T47D (cell line): ENCODE measurements at regions not wholly inside any gene's neighbourhood (a gene's known extent, or its start where the extent isn't known, plus 50 kb on each side); places are given as distances from the start of the nearest gene placed in this dataset.

Source experiments
- DNase-seq, 2 experiments: peaks; one replicate each; pipeline versions ENCODE4 v3.0.0 to v3.0.0-alpha.2; 2011 to 2012; ENCODE audit warnings: low read depth in 1 of 2, low spot score in 1 of 2
- JUND ChIP-seq: IDR thresholded peaks from 2 replicates; pipeline ENCODE4 v1.6.1; 2012; ENCODE audit warnings: low read depth
- in situ Hi-C: cut with HindIII; loops from 2 replicates; pipeline ENCODE4 v1.10.0; 2016; ENCODE audit warnings: low sequenced_read_pairs, low pct_unique_long_range_greater_than_20kb

GRCh38 chr10:10600004-10600403 is 417.7 kb upstream of the CELF2 start:
- no peak for DNase-seq
- TF ChIP-seq JUND, result no peak
- in situ Hi-C loops, result no loop called here

DNA sequence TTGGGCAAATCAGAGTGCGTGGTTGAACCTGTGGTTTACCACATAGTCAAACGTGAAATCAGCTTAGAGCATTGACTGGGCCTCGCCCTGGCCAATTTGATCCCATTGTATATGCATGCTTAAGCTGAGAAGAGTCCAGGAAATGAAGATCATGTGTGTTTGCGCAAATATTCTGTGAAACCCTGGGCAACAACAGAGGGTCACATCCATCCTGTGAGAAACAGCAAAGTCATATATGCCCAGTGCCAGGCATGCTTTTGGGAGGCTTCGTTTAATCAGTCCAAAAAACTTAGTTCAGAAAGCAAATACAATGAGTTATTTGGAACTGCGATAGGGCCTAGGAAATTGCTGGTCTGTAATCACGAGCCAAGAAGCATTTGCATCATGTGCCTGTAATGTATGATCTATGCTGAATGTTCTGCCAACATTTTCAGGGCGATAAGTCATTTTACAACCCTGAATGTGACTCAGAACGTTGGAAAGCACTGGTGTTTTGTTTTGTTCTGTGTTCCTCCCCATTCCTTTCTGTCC is 412.1 kb upstream of the CELF2 start:
- in situ Hi-C loops, result no loop called here
- no peak for DNase-seq
- TF ChIP-seq JUND, result no peak

DNA sequence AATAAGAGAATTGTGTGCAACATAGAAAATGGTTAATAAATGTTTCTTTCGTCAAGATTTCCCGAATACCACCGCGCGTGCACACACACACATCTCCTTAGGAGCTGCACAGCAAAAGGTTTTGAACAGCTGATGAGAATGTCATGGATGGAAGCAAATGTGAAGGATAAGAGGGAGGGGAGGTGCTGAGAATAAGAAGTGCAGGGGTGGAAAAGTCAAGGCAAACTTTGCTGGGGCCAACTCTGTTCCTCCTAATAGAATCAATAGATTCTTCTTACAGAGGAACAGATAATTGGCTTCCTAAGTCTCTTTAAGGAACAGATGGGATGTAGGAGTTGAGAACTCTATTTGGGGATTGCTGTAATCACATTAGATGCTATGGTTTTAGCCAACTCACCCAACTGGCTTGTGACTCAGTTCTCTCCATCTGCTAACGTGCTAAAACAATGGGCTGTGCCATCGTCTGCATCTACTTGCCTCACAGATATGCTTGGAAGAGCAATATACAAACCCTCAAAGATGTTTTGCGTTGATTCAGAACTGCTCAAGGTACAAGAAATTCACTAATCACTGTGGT is 408.2 kb upstream of the CELF2 start:
- in situ Hi-C loops, result no loop called here

DNA sequence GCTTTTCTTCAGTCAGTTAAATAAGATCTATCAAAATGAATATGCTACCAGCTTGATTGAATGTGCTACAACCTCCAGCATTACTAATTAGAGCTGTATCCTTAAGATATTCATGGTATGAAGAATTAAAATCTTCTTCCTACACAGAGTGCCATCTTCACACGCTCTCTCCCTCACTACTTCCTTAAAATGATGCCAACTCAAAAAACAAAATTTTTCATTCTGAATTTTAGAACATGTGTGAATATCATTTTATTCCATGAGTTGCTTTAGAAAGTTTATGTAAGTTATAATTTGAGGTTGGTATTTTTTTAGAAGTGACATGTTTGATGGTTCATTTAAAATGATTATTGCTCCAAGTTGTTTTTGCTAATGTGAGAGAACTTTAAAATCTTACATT is 407.5 kb upstream of the CELF2 start:
- TF ChIP-seq JUND, result no peak
- in situ Hi-C loops, result no loop called here
- DNase-seq, result no peak

More for the DNA sequence above, 408.2 kb upstream of the CELF2 start:
- no peak for TF ChIP-seq JUND
- DNase-seq, result no peak

DNA sequence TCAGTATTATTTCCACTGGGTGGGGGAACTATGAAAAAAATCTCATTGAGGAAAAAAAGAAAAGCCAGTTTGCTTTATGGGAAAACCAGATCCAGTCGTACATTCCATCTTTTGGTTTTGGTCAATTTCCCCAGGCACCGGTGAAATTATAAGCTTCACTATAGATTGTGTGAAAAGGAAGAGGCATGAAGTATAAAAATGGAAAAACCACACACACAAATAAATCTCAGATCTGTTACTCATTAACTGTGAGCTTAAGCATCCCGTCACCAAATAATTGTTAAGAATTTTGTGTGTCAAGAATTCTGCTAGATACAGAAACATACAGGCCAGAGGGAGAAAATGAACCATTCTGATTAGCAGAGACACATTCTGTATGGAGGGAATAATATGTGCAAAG is 405.5 kb upstream of the CELF2 start:
- in situ Hi-C loops, result no loop called here
- DNase-seq, result no peak
- no peak for TF ChIP-seq JUND

GRCh38 chr10:10613656-10614244 is 403.9 kb upstream of the CELF2 start:
- in situ Hi-C loops, result no loop called here
- TF ChIP-seq JUND, result no peak
- DNase-seq, result no peak

- TF ChIP-seq JUND, result no peak
- in situ Hi-C loops, result no loop called here
- DNase-seq, result no peak
Measured at GRCh38 chr10:10617686-10618085, 400.0 kb upstream of the CELF2 start.

DNA sequence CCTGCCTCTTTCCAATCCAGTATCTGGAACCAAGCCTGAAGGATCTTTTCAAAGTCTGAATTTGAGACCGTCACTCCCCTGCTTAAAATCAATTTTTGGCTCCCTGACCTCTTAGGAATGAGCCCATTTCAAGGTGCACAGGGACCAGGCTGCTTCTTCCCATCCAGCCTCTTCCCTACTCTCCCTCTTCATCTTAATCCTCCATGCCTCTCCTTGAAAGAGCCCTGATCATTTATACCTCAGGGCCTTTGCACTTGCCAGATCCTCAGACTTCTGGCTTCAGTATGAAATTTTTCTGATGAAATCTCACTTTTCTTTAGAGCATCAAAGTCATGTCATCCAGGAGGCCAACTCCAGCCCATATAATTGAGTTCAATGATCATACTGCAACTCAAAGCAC is 399.5 kb upstream of the CELF2 start:
- no peak for DNase-seq
- TF ChIP-seq JUND, result no peak

GRCh38 chr10:10623958-10624566 is 393.6 kb upstream of the CELF2 start:
- TF ChIP-seq JUND, result no peak
- in situ Hi-C loops, result no loop called here
- no peak for DNase-seq

More for the DNA sequence above, 399.5 kb upstream of the CELF2 start:
- in situ Hi-C loops, result no loop called here

DNA sequence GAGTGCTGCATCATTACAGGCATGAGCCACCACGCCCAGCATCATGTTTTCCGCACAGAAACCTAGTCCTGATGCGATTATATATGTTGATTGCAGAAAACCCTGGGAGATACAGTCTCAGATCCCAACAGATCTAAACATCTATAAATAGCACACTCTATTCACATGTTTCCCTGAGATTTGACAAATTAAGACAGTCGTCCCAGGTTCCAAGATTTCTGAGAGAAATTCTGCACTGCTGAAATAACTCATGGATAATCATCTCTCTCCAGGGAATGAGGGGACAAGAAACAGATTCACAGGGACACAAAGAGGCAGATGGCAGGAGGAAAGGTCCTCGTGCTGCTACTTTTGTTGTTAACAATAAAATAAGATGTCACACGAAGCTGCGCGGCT is 393.1 kb upstream of the CELF2 start:
- in situ Hi-C loops, result no loop called here
- no peak for DNase-seq
- TF ChIP-seq JUND, result no peak

- in situ Hi-C loops, result no loop called here
- TF ChIP-seq JUND, result no peak
- DNase-seq, result no peak
Measured at GRCh38 chr10:10625491-10625890, 392.2 kb upstream of the CELF2 start.

GRCh38 chr10:10626734-10627133 is 390.9 kb upstream of the CELF2 start:
- TF ChIP-seq JUND, result no peak
- in situ Hi-C loops, result no loop called here
- DNase-seq, result no peak

DNA sequence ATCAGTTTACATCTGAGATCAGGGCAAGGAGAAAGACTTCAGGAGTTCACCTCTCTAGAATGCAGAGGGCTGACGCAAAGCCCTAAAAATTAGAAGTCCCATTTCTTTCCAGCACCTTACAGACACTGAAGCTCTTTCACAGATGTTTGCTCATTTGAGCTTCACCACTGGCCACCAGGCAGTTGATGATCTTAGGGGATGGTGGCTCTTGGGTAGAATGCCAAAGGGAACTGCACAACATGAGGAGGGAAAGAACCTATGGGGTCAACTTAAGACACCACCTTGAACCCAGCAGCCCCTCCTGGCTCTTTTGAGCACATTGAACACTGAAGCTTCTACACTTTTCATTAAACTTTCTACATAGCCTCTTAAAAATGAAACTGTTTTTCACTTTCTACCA is 390.3 kb upstream of the CELF2 start:
- no peak for TF ChIP-seq JUND
- in situ Hi-C loops, result no loop called here

More for the DNA sequence above, 390.3 kb upstream of the CELF2 start:
- DNase-seq, result no peak
